ENCODE measurements at regions not wholly inside any gene's neighbourhood (a gene's known extent, or its start where the extent isn't known, plus 50 kb on each side); places are given as distances from the start of the nearest gene placed in this dataset.
"Not testable (repeated sequence)": the region's sequence is repeated elsewhere in the genome, so short reads cannot be mapped to it uniquely, and the experiment has no call there.

DNA sequence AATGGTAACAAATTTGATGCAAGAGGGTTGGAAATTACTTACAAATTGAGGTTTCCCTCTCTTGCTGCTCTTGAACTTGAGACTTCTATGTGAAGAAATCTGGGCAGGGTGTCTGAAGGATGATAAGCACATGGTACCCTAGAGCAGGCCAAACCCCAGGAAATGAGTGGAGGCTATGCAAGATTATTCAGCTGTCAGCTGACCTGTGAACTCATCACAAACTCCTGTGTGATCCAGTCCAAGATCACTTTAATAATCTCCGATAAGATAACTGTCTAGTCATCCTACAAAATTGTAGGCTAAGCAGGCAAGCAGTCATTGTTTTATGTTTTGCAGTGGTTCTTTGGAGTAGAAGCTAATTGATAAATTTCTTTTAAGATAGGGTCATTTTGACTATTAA is 213.1 kb downstream of the BTBD3 start:
- no peak for DNase-seq

DNA sequence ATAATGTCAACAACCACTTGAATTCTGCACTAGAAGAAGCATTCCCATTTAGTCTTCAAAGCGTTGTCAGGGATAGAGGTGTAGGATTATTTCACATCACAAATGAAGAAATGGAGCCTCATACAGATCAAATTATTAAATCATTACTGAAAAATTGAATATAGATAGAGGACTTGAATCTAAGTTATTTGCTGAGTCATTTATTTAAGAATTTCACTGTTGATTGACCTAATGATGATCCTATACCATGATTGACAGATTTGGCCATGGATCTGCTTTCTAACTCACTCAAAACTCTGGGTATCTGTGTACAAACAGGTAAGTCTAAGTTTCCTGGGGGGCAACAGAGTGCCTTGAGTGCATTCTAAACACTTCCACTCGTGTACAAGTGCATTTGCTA is 215.9 kb downstream of the BTBD3 start:
- DNase-seq = no peak

DNA sequence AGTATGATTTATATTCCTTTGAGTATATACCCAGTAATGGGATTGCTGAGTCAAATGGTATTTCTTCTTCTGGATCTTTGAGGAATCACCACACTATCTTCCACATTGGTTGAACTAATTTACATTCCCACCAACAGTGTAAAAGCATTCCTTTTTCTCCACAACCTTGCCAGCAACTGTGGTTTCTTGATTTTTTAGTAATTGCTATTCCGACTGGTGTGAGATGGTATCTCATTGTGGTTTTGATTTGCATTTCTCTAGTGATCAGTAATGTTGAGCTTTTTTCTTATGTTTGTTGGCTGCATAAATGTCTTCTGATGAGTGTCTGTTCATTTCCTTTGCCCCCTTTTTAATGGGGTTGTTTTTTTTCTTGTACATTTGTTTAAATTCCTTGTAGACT is 228.3 kb downstream of the BTBD3 start:
- not testable (repeated sequence) for DNase-seq

DNA sequence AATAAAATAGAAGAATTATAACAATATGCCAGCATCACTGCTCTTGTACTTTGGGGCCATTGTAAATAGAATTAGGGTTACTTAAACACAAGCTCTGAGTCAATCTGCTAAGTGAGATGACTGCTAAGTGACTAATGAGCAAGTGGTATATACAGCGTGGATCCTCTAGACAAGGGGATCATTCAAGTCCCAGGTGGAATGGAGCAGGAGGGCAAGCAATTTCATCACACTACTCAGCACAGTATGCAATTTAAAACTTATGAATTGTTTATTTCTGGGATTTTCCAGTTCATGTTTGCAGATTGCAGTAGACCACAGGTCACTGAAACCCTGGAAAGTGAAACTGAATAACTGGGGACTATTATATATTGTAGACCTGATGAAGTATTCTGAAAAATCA is 235.3 kb downstream of the BTBD3 start:
- DNase-seq = no peak

DNA sequence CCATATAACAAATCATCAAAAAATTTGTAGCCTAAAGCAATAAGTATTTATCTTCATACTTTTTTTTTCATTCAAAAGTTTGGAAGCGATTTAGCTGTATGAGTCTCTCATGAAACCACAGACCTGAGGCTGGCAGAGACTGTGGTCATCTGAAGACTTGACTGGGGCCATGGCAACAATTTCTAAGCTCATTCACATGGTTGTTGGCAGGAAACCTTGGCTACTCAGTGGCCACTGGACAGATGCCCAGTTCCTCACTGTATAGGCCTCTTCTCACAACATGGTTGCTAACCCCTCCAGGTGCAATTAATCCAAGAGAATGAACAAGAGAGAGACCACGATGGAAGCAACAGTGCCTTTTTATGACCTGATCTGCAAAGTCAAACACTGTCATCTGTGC is 235.9 kb downstream of the BTBD3 start:
- no peak for DNase-seq

DNA sequence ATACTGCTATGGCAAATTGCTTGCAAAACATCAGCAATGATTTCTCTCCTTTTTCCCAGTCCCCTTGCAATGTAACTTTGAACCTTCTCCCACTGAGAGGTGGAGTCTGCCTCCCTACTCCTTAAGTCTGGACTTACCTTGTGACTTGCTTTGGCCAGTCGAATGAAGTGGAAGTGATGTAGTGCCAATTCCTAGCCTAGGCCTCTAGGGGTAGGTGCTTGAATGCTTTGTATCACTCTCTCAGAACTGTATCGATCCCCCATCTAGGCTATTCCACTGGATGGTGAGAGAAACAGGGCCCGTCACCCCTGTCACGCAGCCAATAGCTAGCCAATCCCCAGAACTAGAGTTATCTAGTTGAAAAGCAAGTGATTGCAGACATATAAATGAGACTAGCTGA is 238.6 kb downstream of the BTBD3 start:
- DNase-seq = no peak

DNA sequence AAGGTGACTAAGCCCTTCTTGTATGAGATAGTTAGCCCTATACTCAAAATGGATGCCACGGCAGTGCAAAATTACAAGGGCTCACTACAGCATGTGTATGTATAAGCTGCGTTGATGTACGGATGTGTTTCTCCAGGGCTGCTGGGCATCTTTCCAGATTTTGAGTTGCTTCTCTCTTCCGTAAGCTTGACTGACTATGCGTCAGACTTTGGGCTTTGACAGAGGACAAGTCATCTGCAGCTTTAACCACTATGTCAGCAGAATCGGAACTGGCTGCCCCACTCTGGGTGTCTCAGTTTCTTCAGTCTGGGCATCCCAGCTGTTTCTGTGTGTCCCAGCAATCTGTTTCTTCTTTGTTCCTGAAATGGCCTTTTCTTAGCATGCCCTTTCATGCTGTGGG is 241.6 kb downstream of the BTBD3 start:
- no peak for DNase-seq

DNA sequence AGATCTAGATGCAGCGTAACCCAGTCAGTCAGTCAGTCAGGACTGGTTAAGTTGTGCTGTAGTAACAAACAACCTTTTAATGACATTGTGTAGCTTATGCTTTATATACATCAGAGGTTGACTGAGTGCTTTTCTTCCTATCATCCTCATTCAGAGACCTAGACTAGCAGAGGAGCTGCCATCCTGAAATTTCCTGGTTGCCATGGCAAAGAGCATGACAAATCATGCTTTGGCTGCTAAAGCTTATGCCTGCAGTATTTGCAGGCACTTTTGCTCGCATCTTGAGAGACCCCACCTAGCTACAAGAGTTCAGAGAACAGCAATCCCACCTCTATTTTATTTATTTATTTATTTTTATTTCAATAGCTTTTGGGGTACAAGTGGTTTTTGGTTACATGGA is 244.0 kb downstream of the BTBD3 start:
- DNase-seq = no peak

DNA sequence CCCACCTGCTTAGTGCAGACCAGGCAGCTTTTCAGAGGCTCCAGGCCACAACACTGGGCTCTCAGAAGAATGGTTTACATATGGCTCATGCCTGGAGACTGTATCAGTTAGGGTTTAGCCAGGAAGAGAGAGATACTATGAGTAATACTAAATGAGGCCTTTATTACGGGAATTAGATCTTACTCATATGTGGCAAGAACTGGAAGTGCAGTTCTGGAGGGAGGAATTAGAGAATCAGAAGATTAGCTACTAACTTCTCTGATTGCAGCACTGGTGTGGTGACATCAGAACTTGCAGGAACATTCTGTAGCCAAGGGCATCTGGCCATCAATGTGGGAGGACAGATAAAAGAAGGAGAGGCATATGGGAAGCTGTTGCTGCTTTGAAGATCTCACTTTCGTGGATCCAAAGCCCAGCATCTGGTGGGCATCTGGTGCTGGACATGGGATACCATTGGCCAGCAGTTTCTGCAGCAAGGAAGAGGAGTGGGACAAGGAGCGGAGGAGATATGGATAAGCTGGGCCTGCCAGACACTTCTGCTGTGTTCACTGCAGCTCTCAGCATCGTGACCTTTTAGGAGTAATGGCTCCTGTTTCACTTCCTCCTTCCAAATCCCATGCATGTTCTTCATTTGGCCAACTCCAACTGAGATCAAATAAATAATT is 248.5 kb downstream of the BTBD3 start:
- DNase-seq = no peak

DNA sequence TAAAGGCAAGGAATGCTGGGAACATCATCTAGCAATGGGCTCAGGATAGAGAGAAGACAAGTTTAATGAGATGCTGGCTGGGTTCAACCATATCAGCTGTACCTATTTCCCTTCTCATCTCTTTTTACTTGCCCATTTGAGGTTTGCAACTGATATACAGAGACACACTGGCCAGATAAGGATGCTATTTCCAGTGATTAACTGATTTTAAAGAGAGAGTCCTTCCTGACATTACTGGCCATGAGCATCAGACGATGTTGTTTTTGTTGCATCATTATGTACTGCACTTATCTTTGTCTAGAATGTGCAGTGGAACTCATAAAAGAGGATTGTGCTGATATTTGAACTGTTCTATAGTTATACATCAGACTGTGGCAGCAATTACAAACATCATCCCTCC is 252.7 kb downstream of the BTBD3 start:
- DNase-seq = no peak

DNA sequence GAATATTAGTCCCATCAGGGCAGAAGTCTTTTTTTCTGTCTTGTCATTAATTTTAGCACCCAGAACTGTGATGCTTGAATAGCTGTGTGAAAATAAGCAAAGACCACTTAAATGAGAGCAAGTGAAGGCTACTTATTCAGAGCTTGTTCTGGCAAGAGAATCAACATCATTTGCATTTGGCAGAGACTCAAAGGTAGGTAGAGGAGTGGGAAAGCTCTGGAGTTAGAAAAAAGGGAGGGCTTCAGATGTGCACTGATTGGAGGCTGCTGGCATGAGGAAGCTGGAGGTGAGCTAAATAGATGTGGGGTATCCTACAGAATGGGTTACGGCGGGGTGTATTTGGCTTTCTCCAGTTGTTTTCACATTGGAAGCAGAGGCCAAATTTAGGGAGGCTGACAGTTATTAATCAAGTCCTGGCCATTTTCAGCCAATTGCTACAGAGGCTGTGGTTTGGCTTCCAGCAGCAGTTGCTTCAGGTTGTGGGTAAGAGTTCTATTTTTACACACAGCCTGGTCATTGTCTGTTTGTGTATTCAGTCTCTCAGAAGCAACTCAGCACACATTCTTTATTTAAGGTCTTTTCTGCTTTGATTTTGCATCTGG is 254.3 kb downstream of the BTBD3 start:
- no peak for DNase-seq

DNA sequence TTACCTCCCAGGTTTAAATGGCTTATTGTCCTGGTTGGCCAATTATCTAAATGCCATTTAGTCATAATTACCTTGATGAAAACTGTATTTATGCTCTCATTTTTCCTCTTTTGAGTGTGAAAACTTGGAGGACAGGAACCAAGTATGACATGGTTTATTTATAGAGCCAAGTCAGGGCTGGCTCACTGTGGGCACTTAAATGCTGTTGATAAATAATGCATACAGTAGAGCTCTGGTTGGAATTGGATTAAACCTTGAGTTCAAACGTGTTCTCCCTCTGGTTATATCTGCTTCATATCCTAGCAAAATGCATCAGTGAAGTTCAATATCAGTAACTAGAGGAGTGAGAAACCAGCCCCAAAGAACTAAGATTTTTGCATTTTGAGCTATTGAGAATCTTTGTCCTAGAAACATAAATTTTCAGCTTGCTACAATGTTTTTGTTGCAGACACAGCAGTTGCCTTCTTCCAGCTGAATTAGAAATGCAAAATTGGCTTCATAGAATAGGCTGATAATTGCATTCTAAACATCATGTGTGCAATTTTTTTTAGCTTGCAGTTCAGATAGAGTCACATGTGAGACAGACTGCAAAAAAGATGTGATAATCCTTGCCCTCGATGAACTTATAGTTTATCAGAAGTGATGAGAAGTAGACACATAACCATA is 255.8 kb downstream of the BTBD3 start:
- no peak for DNase-seq

DNA sequence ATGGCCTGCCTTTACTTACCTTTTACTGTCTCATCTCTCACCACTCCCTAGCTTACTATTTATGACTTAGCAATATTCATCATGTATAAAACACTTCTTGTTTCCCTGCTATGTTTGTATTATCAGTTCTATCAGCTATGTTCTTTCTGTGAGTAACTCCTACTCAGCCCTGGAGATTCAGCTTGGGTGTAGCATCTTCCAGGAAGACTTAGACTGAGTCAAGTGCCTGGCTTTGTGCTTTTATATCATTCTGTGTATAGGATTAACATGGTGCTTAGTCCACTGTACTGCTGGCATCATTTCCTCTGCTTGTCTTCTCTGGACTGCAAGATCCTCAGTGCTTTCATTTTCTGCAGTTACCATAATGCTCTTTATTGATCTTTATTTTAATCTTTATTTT is 257.8 kb downstream of the BTBD3 start:
- DNase-seq = no peak

DNA sequence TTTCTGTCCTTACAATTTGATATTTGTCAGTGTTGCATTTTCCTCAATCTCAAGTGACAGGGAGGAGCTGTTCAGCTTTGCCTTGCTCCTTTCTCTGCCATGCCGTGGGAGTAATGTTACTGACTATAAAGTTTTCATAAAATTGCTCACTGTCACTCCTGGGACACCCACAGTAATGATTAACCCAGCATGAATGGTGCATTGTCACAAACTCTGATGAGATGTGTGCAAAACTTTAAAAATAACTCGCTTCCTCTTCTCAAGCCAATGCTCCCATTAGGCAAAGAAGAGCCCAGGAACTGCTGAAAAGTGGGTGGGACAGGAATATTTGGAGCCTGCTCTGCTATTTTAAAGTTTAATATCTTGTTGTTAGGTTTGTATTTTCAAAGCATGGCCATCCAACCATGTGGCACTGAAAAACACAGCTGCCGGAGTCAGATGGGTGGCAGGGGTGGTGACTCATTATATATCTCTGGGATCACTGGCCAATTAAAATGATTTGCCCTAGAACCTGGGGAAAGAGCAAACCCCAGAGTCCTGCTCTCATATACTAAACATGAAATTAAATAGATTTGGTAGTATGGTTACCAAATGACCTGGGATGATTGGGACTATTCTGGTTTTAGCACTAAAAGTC is 260.1 kb downstream of the BTBD3 start:
- DNase-seq = no peak

DNA sequence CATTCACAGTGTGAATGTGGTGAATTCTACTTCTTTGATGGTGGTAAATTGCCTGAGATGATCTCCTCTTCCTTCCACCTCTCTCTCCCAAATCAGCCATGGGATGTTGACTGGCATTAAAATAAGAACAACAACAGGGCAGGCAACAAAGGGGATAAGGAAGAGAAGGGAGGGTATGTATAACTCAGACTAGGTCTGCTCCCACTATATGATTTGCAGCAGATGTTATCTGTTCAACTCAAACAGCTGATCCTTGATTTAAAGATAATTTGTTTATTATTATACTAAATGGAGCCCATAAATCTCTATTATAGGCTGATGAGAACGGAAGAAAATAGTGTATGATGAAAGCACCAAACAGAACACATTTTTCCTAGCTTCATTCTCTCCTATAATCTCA is 262.0 kb downstream of the BTBD3 start:
- no peak for DNase-seq

DNA sequence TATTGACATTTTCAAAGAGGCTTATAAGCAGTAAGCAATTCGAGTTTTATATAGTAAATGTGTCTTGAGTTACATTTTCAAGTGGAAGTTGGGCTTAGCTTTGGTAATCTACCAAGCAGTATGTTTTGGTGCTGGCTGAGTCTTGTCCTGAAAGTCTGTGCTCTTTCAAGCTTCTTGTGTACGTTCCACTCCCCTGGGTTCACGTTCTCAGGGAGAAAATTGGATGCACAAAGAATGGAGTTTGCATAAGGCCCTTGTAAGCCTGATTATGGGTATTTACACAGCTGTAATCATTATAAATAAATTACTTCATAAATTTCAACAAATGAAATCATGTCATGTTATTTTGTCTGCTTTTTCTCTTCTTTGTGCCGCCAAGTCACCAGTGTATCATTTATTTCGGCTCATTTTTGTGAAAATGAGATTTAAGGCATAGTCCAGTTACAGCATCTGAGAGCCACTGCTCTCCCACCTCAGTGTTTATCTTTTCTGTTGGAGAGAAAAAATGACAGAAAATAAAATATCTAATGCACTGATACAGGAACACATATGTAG is 262.5 kb downstream of the BTBD3 start:
- DNase-seq = no peak

DNA sequence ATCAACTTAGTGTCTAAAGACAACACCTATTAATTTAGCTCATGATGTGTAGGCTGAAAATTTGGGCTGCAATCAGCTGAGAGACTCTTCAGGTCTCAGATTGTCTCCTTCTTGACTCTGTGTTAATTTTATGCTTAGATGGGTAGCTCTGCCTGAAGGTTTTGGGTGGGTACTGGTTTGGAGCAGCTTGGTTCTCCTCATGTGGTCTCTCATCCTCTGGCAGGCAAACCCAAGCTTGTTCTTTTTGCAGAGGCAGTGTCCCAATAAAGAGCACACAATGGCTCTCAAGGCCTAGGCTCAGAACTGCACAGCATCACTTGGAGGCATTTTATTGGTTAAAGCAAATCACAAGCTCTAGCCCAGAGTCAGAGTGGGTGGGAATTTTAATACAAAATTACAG is 280.6 kb downstream of the BTBD3 start:
- DNase-seq = no peak

DNA sequence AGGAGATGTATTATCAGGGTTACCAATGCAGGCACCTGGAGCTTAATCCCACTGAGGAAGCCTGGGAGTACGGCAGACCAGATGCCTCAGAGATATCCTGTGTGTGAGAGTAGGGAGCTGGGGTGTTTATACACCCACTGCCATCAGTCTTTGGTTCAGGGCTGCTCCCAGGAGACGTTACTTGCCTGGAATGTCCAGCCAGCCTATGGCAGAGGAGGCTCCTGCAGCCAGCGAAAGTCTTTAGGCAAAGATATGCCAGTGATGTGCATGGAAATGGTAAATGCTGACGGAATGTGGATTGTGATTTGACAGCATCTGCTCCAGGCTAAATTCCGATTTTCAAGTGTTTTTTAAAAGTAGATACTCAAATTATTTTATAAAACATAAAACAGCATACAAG is 282.0 kb downstream of the BTBD3 start:
- no peak for DNase-seq

DNA sequence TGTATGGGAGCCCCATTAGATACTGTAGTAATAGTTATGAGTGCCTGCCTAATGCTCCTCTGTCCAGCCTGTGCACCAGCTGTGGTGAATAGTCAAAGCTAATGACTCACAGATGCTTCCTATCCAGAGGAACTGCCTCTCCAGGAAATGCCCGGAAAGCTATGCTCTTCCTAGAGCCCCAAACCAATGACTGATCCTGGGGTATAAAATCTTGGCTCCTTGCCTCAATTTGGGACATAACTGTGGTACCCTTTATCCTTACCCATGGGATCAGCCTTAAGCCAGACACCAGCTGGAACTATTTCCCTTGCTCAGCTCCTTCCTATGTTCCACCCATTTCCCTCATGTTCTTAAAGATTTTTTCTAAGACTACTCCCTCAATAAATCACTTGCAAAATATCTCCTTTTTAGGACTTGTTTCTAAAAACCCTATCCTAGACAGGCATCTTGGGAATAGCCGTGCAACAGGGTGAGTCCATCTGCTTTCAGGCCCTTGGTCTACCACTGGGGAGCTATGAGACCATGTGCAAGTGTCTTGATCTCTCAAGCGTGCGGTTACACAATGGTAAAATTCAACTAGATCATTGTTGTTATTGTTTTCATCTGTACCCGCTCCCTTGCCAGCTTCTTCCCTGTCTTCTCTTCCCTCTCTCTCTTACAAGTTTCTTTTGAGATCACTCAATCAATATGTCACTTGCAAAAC is 283.7 kb downstream of the BTBD3 start:
- no peak for DNase-seq

DNA sequence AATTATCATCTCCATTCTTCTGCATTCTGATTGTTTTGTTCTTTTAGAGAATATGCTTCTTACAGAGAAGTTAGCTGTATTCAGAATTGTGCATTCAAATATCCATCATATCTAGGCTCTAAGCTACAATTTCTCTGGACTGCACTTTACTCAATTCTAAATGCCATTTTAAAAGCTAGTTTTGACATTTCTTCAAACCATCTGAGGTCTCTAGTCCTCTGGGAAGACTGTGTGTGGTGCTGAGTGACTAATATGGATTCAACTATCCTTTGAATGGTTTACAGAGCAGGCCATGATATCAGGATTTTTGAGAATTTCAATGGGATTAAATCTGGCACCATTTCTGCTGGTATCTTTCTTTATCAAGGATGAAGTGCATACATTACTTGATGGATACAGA is 285.7 kb downstream of the BTBD3 start:
- no peak for DNase-seq

DNA sequence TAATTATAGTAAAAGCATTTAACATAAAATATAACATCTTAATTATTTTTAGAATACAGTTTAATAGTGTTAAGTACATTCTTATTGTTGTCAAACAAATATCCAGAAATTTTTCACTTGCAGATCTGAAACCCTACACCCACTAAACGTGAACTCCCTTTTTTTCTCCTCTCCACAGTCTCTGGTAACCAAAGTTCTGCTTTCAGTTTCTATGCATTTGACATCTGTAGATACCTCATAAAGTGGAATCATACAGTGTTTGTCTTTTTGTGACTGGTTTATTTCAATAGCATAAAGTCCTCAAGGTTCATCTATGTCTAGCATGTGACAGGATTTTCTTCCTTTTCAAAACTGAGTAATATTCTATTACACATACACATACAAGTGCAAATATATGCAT is 286.3 kb downstream of the BTBD3 start:
- DNase-seq = no peak

DNA sequence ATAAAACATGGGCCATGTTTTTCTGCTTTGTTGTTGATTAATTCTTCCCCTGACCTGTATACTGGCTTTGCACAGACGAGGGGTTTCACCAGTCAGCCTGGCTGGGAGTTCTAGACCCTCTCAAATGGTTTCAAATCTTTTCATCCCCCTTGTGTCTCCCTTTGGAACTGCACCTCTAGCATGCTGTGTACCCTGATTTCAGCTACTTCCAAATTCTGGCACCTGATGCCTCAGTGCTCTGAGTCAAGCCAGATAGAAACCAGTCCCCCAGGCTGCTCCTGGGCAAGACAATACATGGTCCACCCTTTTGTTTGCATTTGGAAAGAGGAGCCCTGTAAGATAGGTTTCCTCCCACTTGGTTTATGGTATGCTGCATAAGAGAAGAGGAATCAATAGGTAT is 290.2 kb downstream of the BTBD3 start:
- no peak for DNase-seq

DNA sequence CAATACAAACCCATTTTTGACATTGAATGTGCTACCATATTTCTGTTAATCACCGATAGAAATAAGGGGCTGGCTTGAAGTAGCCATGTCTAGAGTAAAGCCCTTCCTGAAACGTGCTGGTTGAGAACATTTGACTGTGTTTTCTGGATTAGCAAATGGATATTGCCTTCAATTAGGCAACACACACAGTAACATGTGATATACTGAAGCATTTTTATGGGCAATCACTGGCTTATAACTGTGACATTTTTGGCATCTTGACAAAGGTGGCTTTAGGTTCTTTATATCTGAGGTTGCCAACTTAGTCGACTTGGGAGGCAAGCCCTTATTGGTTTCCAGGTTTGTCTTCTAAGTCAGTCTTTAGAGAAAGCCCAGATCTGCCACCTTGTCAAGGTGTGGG is 292.9 kb downstream of the BTBD3 start:
- no peak for DNase-seq

All from CD4-positive, alpha-beta T cell treated with Interleukin-21 for 1 hour (primary cell).